HG03103 (cell line): ENCODE measurements at regions not wholly inside any gene's neighbourhood (a gene's known extent, or its start where the extent isn't known, plus 50 kb on each side); places are given as distances from the start of the nearest gene placed in this dataset.

Experiments used
- ATAC-seq: cut with Tn5 transposase; IDR thresholded peaks from one replicate; pipeline ENCODE4 v1.9.1; 2021; ENCODE audit warnings: low read depth; ENCODE audit not compliant: unreplicated experiment

- ATAC-seq, result peak; percentile 51
Observed at GRCh38 chr5:88666761-88667495, 216.1 kb downstream of the MEF2C start.

GRCh38 chr5:88665750-88666215 is 217.2 kb downstream of the MEF2C start:
- no peak for ATAC-seq

- ATAC-seq, result no peak
Observed at GRCh38 chr5:88664645-88665044, 218.3 kb downstream of the MEF2C start.

- ATAC-seq, result no peak
Observed at GRCh38 chr5:88663793-88664216, 219.2 kb downstream of the MEF2C start.

GRCh38 chr5:88662846-88663245 is 220.1 kb downstream of the MEF2C start:
- no peak for ATAC-seq

GRCh38 chr5:88661806-88662207 is 221.2 kb downstream of the MEF2C start:
- no peak for ATAC-seq

- peak; percentile 57 for ATAC-seq
Observed at GRCh38 chr5:88660947-88661805, 221.8 kb downstream of the MEF2C start.

- ATAC-seq, result peak; percentile 11
Observed at GRCh38 chr5:88660264-88660946, 222.6 kb downstream of the MEF2C start.

GRCh38 chr5:88659529-88660263 is 223.3 kb downstream of the MEF2C start:
- ATAC-seq, result peak; percentile 60

GRCh38 chr5:88658886-88659285 is 224.1 kb downstream of the MEF2C start:
- ATAC-seq, result no peak

GRCh38 chr5:88657906-88658775 is 224.8 kb downstream of the MEF2C start:
- ATAC-seq, result no peak

- ATAC-seq, result no peak
Observed at GRCh38 chr5:88657136-88657535, 225.8 kb downstream of the MEF2C start.

GRCh38 chr5:88656221-88656950 is 226.6 kb downstream of the MEF2C start:
- no peak for ATAC-seq

- ATAC-seq, result no peak
Observed at GRCh38 chr5:88653471-88653870, 229.5 kb downstream of the MEF2C start.

GRCh38 chr5:88647901-88648300 is 235.1 kb downstream of the MEF2C start:
- no peak for ATAC-seq

GRCh38 chr5:88646866-88647265 is 236.1 kb downstream of the MEF2C start:
- no peak for ATAC-seq

- no peak for ATAC-seq
Observed at GRCh38 chr5:88644676-88645075, 238.3 kb downstream of the MEF2C start.

GRCh38 chr5:88643315-88643714 is 239.7 kb downstream of the MEF2C start:
- ATAC-seq, result no peak

GRCh38 chr5:88634014-88634413 is 249.0 kb downstream of the MEF2C start:
- no peak for ATAC-seq
